Colon (tissue), 2 donors: ENCODE measurements at regions not wholly inside any gene's neighbourhood (a gene's known extent, or its start where the extent isn't known, plus 50 kb on each side); places are given as distances from the start of the nearest gene placed in this dataset.
A peak's percentile ranks its signal among the peaks of the same experiment; 100 is the strongest.

Experiments
- FAIRE-seq: peaks from 2 replicates; lab custom pipeline; 2012; peaks lifted over from hg19 to GRCh38; lab: Jason Lieb, UNC
- donor health status: control.
- donor health status: control.

DNA sequence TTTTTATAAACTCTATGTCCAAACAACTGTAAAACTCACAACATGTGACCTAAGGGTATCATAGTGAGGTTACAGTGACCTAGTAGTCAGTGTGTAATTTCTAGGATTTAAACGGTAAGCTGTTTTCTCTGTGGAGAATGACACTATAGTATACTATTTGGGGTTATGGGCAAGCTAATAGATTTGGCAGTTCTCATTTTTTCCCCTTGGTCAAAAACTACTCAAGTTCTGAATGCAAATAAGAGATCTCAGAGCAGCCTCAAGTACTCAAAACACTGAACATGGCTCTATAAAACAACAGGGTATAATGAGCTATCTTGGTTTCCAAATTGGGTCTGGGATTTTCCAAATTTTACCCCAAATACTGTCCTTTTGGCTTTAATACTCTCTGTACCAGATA, 88.5 kb upstream of the HMCN1 start:
- no peak for FAIRE-seq

DNA sequence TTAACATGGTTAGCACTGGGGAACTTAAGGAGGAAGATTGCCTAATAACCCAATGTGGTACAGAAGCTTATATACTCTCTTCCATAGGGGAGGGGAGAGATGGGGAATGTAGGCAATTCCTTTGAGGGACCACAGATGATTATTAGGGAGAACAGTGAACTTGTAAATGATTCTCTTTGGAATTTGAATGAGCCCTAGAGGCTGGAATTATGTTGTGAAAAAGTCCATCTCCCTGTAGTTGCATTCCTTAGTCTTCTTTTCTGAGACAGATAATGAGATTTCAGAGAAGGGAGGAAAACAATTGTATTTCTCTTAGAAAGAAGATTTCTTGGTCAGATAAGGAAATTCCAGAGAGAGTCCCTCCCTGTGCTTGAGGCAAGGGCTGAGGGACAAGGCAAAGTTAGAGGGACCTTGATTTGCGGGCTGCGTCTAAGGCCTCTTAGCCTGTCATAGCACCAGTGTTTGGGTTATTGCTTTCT, 89.0 kb upstream of the HMCN1 start:
- FAIRE-seq: no peak

DNA sequence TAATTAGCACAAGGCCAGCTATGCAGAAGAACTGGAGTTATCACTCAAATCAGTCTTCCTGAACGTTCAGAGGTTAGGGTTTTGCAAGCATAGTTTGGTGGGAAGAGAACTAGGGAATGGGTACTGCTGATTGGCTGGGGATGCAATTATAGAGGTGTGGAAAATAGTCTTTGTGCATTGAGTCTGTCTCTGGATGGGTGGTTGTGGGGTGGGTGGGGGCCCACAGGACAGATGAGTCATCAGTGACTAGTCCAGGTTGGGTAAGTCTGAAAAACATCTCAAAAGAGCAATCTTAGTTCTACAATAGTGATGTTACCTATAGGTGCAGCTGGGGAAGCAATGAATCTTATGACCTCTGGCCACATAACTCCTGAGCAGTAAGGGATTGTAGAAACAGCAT, 89.7 kb upstream of the HMCN1 start:
- FAIRE-seq: no peak

DNA sequence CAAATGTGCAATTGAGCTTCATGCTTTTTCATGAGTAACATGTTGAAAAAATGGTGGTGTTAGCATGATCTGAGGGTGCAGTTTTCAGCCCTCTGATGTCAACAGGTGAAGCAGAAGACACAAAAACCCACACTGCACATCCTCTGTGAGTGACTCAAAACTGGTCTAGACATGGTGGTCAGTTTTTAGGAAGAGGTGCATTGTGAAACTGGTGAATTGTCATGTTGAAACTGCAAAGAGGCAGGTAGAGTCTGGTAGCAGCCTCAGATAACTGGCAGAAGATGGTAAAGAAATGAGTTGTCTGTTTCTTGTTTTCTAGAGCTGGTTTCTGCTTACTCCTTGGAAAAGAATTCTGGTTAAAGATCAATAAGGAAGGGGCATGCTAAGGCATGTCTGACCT, 97.3 kb upstream of the HMCN1 start:
- no peak for FAIRE-seq

DNA sequence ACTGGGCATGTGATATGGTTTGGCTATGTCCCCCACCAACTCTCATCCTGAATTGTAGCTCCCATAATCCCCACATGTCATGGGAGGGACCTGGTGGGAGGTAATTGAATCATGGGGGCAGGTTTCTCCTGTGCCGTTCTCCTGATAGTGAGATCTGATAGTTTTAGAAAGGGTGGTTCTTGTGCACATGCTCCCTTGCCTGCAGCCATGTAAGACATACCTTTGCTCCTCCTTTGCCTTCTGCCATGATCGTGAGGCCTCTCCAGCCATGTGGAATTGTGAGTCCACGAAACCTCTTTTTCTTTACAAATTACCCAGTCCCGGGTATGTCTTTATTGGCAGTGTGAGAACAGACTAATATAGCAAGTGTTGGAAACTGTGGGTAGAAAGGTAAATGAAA, 99.5 kb upstream of the HMCN1 start:
- FAIRE-seq: no peak

DNA sequence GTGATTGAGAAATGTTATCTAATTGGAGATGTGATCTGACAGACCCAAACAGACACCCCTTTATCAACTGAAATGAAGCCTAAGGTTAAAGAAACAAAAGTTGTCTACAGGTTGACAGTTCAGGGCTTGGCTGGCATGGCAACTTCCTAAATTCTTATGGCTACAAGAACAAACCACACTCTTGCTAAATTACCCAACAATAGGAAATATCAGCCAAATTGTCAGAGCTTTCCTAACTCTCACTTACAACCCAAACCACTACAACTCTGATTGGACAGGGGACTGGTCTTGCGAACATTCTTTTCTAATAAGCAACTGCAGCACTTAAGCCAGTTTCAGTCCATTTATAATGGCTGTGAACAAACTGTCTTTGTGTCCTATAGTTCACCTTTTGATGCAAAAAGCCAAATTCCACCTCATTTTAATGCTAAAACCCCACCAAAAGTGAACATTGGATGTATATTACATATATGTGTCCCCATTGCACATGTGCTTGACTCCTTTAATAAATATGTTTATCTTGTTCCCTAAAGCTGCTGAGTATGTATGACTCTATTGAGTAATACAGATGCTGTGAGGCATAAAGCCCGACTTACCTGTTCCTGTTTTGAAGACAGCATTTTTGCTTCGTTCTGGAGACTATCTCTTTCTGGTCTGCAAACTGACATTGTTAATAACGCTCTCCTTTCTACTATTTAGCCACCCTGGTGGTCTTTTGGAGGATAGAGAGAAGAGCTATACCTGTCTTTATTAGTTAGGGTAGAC, 101.3 kb upstream of the HMCN1 start:
- FAIRE-seq: no peak

DNA sequence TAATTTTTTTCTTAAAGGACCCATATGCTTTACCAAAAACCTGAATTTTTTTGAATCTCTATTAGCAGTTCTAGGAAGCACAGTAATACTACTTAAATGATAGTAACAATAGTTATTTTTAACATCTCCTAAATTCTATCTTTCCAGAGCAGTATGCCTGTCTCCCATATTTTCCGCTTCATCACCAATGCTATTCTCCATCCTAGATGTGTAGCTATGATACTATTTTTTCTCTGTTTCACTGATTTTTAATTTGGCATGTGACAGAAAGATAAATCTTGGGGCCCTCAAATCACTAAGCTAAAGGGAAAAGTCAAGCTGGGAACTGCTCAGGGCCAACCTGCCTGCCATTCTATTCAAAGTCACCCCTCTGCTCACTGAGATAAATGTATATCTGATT, 102.3 kb upstream of the HMCN1 start:
- no peak for FAIRE-seq

DNA sequence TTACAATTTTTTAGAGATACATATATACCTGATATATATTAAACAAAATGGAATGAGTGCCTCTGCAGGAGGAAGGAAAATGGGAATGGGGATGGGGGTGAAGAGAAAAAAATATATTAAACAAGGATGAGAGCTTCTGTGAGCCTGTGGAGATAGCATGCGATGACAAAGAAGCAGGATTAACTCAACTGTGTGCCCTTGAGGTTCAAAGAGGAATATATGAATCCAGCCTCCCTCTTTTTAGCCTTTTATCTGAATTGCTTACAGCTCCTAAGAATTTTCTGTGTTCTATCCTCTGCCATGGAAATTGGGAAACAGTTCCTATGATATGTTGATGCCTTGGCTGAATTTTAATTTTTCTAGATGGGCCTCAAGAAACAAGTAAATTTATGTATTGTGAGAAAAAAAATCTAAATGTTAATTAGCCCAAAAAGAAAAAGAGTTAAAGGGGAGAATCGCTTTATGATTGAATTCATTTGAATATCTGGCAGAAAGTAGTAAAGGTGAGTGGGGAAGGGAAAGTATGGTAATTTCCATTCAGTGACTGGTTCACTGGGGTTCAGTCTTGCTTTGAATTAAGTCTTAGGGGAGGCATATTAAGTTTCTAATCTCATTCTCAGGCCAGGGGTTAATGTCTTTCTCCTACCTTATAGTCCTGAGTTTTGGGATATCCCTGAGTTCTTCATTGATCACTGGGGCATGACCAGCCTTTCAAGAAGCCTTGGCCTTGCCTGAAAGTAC, 106.3 kb upstream of the HMCN1 start:
- no peak for FAIRE-seq

DNA sequence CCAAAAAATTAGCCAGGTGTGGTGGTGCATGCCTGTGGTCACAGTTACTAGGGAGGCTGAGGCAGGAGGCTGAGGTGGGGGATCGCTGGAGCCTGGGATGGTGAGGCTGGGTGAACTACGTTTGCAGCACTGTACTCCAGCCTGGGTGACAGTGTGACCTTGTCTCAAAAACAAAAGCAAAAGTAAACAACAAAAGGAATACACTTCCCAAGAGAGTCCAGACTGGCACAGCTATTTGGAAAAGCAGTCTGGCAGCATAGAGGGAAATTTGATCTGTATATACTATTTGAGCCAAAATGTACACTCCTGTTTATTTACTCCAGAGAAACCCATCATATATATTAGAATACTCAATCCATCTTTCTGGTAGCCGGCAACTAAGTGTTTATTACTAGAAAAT, 107.0 kb upstream of the HMCN1 start:
- FAIRE-seq: no peak

DNA sequence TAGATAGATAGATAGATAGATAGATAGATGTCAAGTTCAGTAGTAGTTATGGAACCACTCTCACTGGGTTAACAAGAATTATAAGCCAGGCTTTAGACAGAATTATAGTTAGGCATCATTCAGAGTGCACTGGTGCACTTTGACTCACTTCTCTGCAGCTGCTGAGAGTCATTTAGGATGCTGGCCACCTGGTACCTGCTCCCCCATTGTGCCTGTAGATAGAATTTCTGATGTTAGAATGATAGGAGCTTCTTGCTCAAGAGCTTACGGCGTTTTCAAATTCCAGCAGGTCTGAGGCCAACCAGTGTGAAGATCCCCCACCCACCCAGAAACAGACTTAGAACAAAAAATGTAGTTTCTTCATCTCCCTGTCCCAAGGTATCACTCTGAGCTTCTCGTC, 107.8 kb upstream of the HMCN1 start:
- no peak for FAIRE-seq

DNA sequence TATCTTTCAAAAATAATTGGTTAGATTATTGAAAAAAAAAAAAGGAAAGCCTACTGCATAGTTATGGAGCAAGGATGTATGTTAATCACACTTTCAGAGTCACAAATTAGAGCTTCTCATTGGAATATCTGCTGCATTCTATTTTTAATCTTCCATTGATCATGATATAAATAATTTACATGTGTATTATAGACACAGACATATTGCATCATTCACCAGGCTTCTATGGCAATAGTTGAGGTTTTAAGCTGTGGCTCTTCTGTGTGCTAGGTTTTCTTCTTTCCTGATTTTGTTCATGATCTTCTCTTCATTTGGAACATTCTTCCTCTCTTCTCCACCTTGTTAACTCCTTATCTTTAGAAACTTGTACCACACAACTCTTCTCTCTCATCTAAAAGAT, 123.2 kb upstream of the HMCN1 start:
- FAIRE-seq: no peak

DNA sequence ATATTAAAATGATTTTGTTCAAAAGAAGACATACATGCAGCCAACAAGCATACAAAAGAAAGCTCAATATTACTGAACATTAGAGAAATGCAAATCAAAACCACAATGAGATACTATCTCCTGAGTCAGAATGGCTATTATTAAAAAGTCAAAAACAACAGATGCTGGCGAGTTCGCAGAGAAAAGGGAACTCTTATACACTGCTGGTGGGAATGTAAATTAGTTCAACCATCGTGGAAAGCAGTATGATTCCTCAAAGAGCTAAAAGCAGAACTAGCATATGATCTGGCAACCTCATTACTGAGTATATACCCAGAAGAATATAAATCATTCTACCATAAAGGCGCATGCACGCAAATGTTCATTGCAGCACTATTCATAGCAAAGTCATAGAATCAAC, 126.0 kb upstream of the HMCN1 start:
- peak; percentile 21 for FAIRE-seq

DNA sequence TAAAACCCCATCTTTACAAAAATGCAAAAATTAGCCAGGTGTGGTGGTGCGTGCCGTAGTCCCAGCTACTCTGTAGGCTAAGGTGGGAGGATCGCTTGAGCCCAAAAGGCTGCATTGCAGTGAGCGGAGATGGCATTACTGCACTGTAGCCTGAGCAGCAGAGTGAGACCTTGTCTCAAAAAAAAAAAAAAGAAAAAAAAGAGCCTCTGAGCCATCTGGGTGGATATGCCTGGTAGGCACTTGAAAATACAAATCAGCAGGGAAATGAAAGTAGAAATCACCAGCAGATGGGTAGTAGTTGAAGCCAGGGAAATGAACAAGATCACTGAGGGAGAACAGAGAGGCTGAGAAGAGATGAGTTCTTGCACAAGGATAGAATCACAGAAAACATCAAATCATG, 131.0 kb upstream of the HMCN1 start:
- no peak for FAIRE-seq

DNA sequence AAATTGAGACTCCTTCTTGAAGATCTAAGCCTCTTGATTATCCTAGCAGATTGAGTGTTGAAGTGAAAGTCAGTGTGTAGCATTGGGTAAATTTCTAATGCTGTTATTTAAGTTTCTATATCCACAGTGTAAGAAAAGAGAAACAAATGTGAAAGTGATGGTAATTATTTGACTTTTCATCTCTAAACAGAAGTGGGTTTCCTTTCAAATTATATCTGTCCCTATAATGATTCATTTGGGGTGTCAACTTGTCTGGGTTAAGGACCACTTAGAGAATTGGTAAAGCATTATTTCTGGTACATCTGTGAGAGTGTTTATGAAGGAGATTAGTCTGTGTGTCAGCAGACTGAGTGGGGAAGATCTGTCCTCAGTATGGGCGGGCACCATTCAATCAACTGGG, 133.0 kb upstream of the HMCN1 start:
- no peak for FAIRE-seq

DNA sequence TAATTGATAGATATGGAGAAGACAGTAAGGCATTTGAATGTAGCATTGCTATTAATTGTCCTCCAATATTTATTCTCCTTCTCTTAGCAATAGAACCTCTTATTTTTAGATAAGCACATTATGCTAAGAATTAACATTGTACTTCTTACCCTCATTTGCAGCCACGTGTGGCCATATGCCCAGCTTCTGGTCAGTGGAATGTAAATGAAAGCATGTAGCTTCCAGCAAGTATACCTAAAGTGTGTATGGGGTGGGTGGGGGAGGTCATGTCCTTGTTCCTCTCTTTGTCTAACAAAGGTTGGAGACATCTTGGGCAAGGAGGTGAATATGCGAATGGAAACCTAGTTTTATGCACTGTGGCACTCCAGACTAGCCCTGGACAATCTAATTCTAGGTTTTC, 133.6 kb upstream of the HMCN1 start:
- no peak for FAIRE-seq

DNA sequence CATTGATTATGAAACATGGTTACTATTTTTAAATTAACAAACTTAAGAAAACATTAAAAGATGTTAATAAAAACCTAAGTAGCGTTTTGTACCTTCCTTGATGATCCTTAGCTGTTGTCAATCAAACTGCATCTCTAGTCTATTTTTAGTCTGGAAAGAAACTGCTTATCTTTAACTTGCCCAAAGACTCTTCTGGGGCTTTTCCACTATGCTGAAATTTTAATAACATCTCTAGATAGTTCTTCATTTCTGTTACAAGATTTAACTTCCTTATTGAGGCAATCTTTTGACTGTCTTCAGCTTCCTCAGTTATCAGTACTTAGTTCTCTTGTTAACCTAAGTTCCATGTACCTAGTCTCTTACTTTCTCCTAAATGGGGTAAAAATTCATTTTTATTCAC, 135.9 kb upstream of the HMCN1 start:
- no peak for FAIRE-seq

DNA sequence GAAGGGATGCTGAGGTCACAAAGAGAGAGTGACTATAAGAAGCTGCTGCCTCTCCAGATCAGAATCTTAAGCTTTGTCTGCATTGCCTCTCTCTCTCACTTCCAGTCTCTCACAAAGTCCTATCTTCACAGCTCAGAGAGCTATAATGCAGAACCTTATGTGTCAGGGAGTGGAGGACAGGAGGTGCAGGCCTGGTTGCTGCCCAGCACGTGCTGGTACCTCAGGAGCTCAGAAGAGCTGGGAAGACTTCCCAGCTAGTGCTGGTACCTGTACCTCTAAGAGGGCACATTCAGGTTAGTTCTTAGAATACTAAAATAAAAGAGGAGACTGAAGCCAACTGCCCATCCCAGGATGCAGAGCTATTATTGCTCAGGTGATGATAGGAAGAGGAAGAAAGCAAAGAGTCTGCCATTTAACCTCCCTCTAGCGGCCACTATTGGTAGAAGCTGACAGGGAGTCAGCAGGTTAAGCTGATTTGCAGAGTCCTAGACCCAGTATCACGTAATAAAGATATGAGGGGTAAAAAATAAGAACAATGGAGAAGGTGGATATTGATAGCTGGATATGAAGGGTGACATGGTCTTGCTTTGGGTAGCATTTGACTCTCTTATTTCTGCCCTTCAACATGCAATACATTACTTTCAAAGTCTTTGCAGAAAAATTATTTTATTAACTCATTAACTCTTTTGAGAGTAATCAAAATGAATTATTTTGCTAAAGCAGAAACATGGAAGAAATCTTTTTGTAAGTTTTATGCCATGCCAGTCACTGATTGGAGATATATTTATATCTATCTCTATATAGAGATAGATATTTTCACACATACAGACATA, 138.1 kb upstream of the HMCN1 start:
- no peak for FAIRE-seq

DNA sequence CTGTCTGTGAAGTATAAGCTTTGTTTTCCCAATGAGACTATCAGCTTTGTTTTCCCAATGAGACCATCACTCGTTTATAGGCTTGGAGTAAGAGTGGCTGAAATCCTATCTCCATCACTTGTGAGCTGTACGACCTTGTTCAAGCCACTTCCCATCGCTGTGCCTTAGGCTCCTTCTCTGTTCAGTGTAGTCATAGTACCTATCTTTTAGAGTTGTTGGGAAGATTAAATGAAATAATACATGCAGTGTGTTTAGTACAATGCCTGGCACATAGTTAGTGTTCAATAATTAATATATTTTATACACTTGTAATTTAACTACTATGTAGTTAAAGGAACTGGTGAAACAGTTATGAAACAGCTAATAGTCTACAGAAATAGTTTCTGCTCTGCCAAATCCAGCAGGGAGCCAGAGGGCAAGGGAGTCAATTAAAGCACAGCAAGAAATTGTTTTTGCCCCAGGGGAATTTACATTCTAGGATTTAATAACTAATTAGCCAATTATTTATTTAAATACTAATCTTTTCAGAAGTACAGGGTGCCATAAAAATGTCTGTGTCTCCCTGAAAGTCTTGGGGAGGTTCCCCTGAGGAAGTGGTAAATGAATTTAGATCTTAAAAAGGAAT, 139.3 kb upstream of the HMCN1 start:
- no peak for FAIRE-seq

DNA sequence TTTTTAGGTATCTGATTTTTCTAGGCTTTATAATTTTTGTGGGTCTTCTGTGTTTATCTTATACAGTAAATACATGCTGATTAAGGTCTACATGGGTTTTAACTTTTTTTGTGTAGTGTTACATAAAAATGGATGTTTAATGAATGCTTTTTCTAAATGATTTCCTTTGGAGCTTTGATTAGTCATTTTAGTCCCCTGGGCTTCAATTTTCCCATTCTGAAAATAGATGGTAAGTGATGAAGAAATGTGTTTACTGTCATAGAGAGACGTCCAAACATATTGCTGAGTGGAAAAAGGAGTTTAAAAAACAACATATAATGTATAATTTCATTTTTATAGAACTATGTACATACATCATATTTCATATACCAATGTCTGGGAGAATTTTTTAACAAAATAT, 140.9 kb upstream of the HMCN1 start:
- FAIRE-seq: no peak

DNA sequence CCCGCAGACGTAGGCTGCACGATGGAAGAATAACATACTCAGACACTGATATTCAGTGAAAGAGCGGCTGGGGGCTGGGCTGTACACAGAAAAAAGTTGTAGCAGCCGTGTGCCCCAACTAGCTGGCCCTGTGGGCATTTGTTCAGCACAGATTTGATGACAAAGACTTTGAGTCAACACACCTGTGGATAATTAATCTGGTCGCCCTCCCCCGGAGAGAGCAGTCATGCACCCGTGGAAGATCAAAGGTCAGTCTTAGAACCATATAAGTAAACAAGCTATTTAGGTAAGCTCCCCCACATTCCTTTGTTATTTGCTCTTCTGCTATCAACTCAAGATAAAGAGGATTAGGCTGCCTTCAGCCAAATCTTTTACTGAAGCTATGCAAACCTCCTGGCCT, 148.4 kb upstream of the HMCN1 start:
- FAIRE-seq: no peak

DNA sequence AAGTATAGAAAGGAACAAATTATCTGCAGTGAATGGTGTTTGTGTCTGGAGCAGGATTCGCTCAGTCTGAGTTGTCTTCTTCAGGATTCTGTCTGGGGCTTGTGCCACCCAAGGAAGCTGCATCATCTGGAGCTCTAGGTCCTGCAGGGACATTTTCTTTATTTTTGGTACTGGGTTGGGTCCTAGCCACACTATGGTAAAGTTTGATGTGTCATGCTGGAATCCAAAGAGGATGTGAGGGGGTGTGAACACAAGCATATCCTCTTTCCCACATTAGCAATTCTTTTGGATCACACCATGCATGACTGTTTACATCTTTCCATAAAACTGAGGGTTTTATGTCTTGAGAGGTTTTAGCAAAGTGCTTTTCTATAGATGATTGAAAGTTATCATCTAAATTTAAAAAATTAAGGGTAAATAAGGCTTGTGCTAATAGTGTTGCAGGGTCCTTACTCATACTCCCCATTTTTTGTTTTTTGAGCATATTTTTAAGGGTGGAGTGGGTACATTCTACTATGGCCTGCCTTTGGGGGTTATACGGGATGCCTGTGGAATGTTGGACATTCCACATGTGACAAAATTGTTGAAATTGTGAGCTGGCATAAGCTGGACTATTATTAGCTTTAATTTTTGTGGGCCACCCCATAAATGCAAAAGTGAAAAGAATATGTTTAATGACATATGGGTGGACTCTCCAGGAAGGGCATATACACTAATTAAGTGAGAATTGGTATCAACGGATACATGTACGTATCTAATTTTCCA, 152.0 kb upstream of the HMCN1 start:
- FAIRE-seq: no peak

DNA sequence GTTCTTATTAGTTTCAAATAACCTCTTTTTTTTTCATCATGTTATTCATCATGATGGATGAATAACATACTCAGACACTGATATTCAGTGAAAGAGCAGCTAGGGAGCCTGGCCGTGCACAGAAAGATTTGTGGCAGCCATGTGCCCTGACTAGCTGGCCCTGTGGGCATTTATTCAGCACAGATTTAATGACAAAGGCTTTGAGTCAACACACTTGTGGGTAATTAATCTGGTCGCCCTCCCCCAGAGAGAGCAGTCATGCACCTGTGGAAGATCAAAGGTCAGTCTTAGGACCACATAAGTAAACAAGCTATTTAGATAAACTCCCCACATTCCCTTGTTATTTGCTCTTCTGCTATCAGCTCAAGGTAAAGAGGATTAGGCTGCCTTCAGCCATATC, 153.2 kb upstream of the HMCN1 start:
- no peak for FAIRE-seq
